HCT116 (cell line): ENCODE measurements at regions not wholly inside any gene's neighbourhood (a gene's known extent, or its start where the extent isn't known, plus 50 kb on each side); places are given as distances from the start of the nearest gene placed in this dataset.

ENCODE experiments used
- ATAC-seq: fragments of 200-7000 bp; cut with Tn5 transposase; 2 replicates; pipeline ENCODE4 v1.9.1; 2020; ENCODE audit warnings: mild to moderate bottlenecking, moderate library complexity
- BruUV-seq: library from RNA; stranded (reverse); fragments of 400-500 nt; replicated peaks from 2 replicates; lab custom pipeline; 2021; lab: Mats Ljungman, UMichigan
- CTCF ChIA-PET: fragments of 300-600 bp; sonication (Branson Sonifier 250); formaldehyde crosslinking; loops from one replicate; lab custom pipeline; 2021; ENCODE audit warnings: antibody characterized with exemption; lab: Charles Lee
- POLR2A ChIA-PET: fragments of 300-600, 350-600 bp; sonication (Branson Sonifier 250); formaldehyde crosslinking; loops from one replicate; lab custom pipeline; 2021; ENCODE audit warnings: antibody characterized with exemption; lab: Charles Lee
- RAD21 ChIA-PET, 2 experiments: fragments of 300-600 bp; sonication (Branson Sonifier 250); formaldehyde crosslinking; loops; one replicate each; lab custom pipeline; 2023; ENCODE audit warnings: low total read pairs in 2 of 2; ENCODE audit not compliant: uncharacterized antibody in 2 of 2, unreplicated experiment in 2 of 2, low non-redundant PET in 1 of 2; lab: Charles Lee
- DNase-seq: peaks from one replicate; pipeline ENCODE4 v3.0.0-alpha.2; 2010; ENCODE audit warnings: low read depth, low spot score
- H2AFZ ChIP-seq: fragments of 200-600 bp; shearing (Covaris generic), sonication (generic); 2 replicates; pipeline ENCODE4 v1.6.1; 2017; ENCODE audit warnings: low read depth, mixed run types, mixed read lengths, antibody characterized with exemption, low read length; ENCODE audit not compliant: poor library complexity, severe bottlenecking
- H3K27ac ChIP-seq: 2 replicates; pipeline ENCODE4 v1.5.1; 2012; ENCODE audit warnings: low read depth, low read length
- H3K27me3 ChIP-seq: fragments of 200-600 bp; sonication (generic); 2 replicates; pipeline ENCODE4 v1.6.1; 2016; ENCODE audit warnings: mixed run types, low read length, mixed read lengths; ENCODE audit not compliant: insufficient read depth
- H3K36me3 ChIP-seq, 2 experiments: fragments of 200-500 bp in 1 of 2; fragments of 200-600 bp in 1 of 2; sonication (Bioruptor generic) in 1 of 2; sonication (generic) in 1 of 2; 2 replicates each; pipeline versions ENCODE4 v1.5.1 to v1.6.1; 2014 to 2016; ENCODE audit warnings: low read length in 2 of 2, inconsistent platforms in 1 of 2, mixed read lengths in 1 of 2, mixed run types in 1 of 2; ENCODE audit not compliant: insufficient read depth in 2 of 2, control insufficient read depth in 1 of 2
- H3K4me1 ChIP-seq, 2 experiments: fragments of 200-600 bp in 1 of 2; sonication (generic) in 1 of 2; 2 replicates each; pipeline versions ENCODE4 v1.5.1 to v1.6.1; 2012 to 2017; ENCODE audit warnings: low read length in 2 of 2, inconsistent platforms in 1 of 2, mild to moderate bottlenecking in 1 of 2, mixed read lengths in 1 of 2, mixed run types in 1 of 2, moderate library complexity in 1 of 2; ENCODE audit not compliant: insufficient read depth in 2 of 2, control insufficient read depth in 1 of 2
- H3K4me2 ChIP-seq: fragments of 200-600 bp; sonication (generic); 2 replicates; pipeline ENCODE4 v1.6.1; 2017; ENCODE audit warnings: mixed run types, low read length, mixed read lengths
- H3K4me3 ChIP-seq, 2 experiments: fragments of 200-600 bp in 1 of 2; sonication (generic) in 1 of 2; replicated peaks in 1 of 2; 2 replicates each; pipeline ENCODE4 v1.5.1; 2011 to 2016; ENCODE audit warnings: low read length in 2 of 2, control low read depth in 1 of 2, low read depth in 1 of 2, mild to moderate bottlenecking in 1 of 2, mixed read lengths in 1 of 2, mixed run types in 1 of 2
- H3K79me2 ChIP-seq: fragments of 200-600 bp; sonication (generic); 2 replicates; pipeline ENCODE4 v1.6.1; 2017; ENCODE audit warnings: mild to moderate bottlenecking, mixed run types, low read length, moderate library complexity, mixed read lengths; ENCODE audit not compliant: insufficient read depth
- H3K9ac ChIP-seq: fragments of 200-600 bp; sonication (generic); 2 replicates; pipeline ENCODE4 v1.6.1; 2016; ENCODE audit warnings: low read length, mixed read lengths
- H3K9me2 ChIP-seq: fragments of 200-600 bp; sonication (generic), shearing (Covaris generic); 2 replicates; pipeline ENCODE4 v1.6.1; 2017; ENCODE audit warnings: mixed run types, mild to moderate bottlenecking, moderate library complexity; ENCODE audit not compliant: insufficient read depth
- H3K9me3 ChIP-seq, 2 experiments: fragments of 200-500 bp in 1 of 2; fragments of 200-600 bp in 1 of 2; sonication (Bioruptor generic) in 1 of 2; sonication (generic) in 1 of 2; 2 replicates each; pipeline ENCODE4 v1.6.1; 2014 to 2017; ENCODE audit warnings: low read length in 2 of 2, mixed read lengths in 2 of 2, inconsistent platforms in 1 of 2, low read depth in 1 of 2, mild to moderate bottlenecking in 1 of 2, mixed run types in 1 of 2, moderate library complexity in 1 of 2; ENCODE audit not compliant: control insufficient read depth in 1 of 2, insufficient read depth in 1 of 2
- H4K20me1 ChIP-seq: fragments of 200-600 bp; sonication (generic), shearing (Covaris generic); 2 replicates; pipeline ENCODE4 v1.6.1; 2017; ENCODE audit warnings: mixed run types, mild to moderate bottlenecking, moderate library complexity; ENCODE audit not compliant: insufficient read depth
- EZH2phosphoT487 ChIP-seq: fragments of 200-600 bp; IDR thresholded peaks from 2 replicates; pipeline ENCODE4 v1.6.1; 2018; ENCODE audit warnings: antibody characterized with exemption, borderline replicate concordance
- POLR2AphosphoS5 ChIP-seq: IDR thresholded peaks from 2 replicates; pipeline ENCODE4 v1.6.1; 2011; ENCODE audit warnings: mild to moderate bottlenecking, low read depth, low read length, moderate library complexity
- SIN3A ChIP-seq: IDR thresholded peaks from 2 replicates; pipeline ENCODE4 v1.6.1; 2012; ENCODE audit warnings: low read depth
- ZNF274 ChIP-seq: fragments of 200-500 bp; sonication (Bioruptor generic); IDR thresholded peaks from 2 replicates; pipeline ENCODE4 v1.6.1; 2014; ENCODE audit warnings: mild to moderate bottlenecking, low read depth, low read length, inconsistent platforms
- intact Hi-C: fragments of 100-400 bp; cut with micrococcal nuclease; formaldehyde crosslinking; loops from 2 replicates; pipeline ENCODE4 v1.10.0; 2022

GRCh38 chr16:86906623-86907022 lies 328.3 kb downstream of the FOXL1 start:
- CTCF ChIA-PET: no interaction called here
- Histone ChIP-seq H3K27ac (no peak overlapping the region), H3K9me3 (no peaks in the 10 kb centered on the region), H3K9ac (no peak overlapping the region), H2AFZ (no peak overlapping the region), H3K36me3 (no peaks in the 10 kb centered on the region), H3K9me2 (no peaks in the 10 kb centered on the region), H3K79me2 (no peaks in the 10 kb centered on the region), H3K4me1 (peaks cover 0 to 4% of the 10 kb centered on the region in 2 experiments; a peak in 1 of 4 replicates), H4K20me1 (no peaks in the 10 kb centered on the region), H3K4me3 (no peak overlapping the region), H3K27me3 (peaks cover 6% of the 10 kb centered on the region; the same call in 1 of the 2 replicates), H3K4me2 (no peak overlapping the region)
- ATAC-seq (no peak), DNase-seq (no peak)
- POLR2A ChIA-PET: no interaction called here
- RAD21 ChIA-PET: no interaction called here
- BruUV-seq: no TSS peak
- TF ChIP-seq POLR2AphosphoS5 (no peak), SIN3A (no peak)
- intact Hi-C loops: no loop called here

GRCh38 chr16:86909359-86910160 lies 331.2 kb downstream of the FOXL1 start:
- intact Hi-C loops: no loop called here
- DNase-seq (no peak), ATAC-seq (no peak)
- Histone ChIP-seq H3K79me2 (no peaks in the 10 kb centered on the region), H3K4me2 (no peak overlapping the region), H3K27me3 (no peaks in the 10 kb centered on the region), H2AFZ (no peak overlapping the region), H3K4me1 (no peaks in the 10 kb centered on the region), H3K36me3 (no peaks in the 10 kb centered on the region), H3K27ac (no peak overlapping the region), H3K9me3 (no peaks in the 10 kb centered on the region), H3K9ac (no peak overlapping the region), H3K9me2 (no peaks in the 10 kb centered on the region), H4K20me1 (no peaks in the 10 kb centered on the region), H3K4me3 (no peak overlapping the region)
- RAD21 ChIA-PET: no interaction called here
- TF ChIP-seq POLR2AphosphoS5: no peak
- TF ChIP-seq EZH2phosphoT487: no peak
- no peak for TF ChIP-seq SIN3A
- no peak for TF ChIP-seq ZNF274
- CTCF ChIA-PET: no interaction called here
- POLR2A ChIA-PET: no interaction called here
- no TSS peak for BruUV-seq
